RCC 7860 (cell line): ENCODE measurements at regions not wholly inside any gene's neighbourhood (a gene's known extent, or its start where the extent isn't known, plus 50 kb on each side); places are given as distances from the start of the nearest gene placed in this dataset.
"Not testable (repeated sequence)": the region's sequence is repeated elsewhere in the genome, so short reads cannot be mapped to it uniquely, and the experiment has no call there.

ENCODE experiments used
- DNase-seq: peaks from one replicate; pipeline ENCODE4 v3.0.0-alpha.2; 2015; ENCODE audit warnings: low spot score
- FAIRE-seq: peaks from 2 replicates; lab custom pipeline; 2012; peaks lifted over from hg19 to GRCh38; lab: Jason Lieb, UNC

GRCh38 chr9:36462245-36462644, 62.2 kb upstream of the RNF38 start:
- FAIRE-seq (no peak), DNase-seq (no peak)

- DNase-seq (no peak), FAIRE-seq (no peak)
Measured at GRCh38 chr9:36461323-36461722, 61.3 kb upstream of the RNF38 start.

GRCh38 chr9:36458430-36458915, 58.4 kb upstream of the RNF38 start:
- not testable (repeated sequence) for DNase-seq, FAIRE-seq

- no peak for FAIRE-seq
Measured at GRCh38 chr9:36457836-36458429, 57.9 kb upstream of the RNF38 start.

GRCh38 chr9:36456480-36457065, 56.5 kb upstream of the RNF38 start:
- FAIRE-seq, result no peak
- no peak for DNase-seq

More at GRCh38 chr9:36457836-36458429, 57.9 kb upstream of the RNF38 start:
- DNase-seq, result no peak

- DNase-seq (no peak), FAIRE-seq (no peak)
Measured at GRCh38 chr9:36451949-36452348, 51.9 kb upstream of the RNF38 start.

- DNase-seq (no peak), FAIRE-seq (peak; percentile 65)
Measured at GRCh38 chr9:36450110-36450732, 50.2 kb upstream of the RNF38 start.
